ENCODE measurements at regions not wholly inside any gene's neighbourhood (a gene's known extent, or its start where the extent isn't known, plus 50 kb on each side); places are given as distances from the start of the nearest gene placed in this dataset.

GRCh38 chr13:73742982-73743381 is 391.2 kb downstream of the KLF12 start:
- TF ChIP-seq CTCF (IDR thresholded peaks at IDR 0.05; ENCODE audit: poor library complexity) (no peak), EZH2 (IDR thresholded peaks at IDR 0.05; ENCODE audit: borderline replicate concordance) (no peak)

All from hepatocyte (in vitro differentiated cells).